ENCODE measurements at regions not wholly inside any gene's neighbourhood (a gene's known extent, or its start where the extent isn't known, plus 50 kb on each side); places are given as distances from the start of the nearest gene placed in this dataset.

GRCh38 chr5:123671711-123672456, 159.9 kb downstream of the CSNK1G3 start:
- no peak for DNase-seq

- DNase-seq = peak; percentile 57
These were observed 159.1 kb downstream of the CSNK1G3 start for GRCh38 chr5:123671042-123671441.
